IPS-15b (cell line): ENCODE measurements at regions not wholly inside any gene's neighbourhood (a gene's known extent, or its start where the extent isn't known, plus 50 kb on each side); places are given as distances from the start of the nearest gene placed in this dataset.
"Not testable (repeated sequence)": the region's sequence is repeated elsewhere in the genome, so short reads cannot be mapped to it uniquely, and the experiment has no call there.

Source experiments
- H3K27me3 ChIP-seq: one replicate; pipeline ENCODE4 v1.6.1; 2013; ENCODE audit warnings: low read length; ENCODE audit not compliant: control insufficient read depth, insufficient read depth
- H3K36me3 ChIP-seq: one replicate; pipeline ENCODE4 v1.6.1; 2013; ENCODE audit warnings: low read length; ENCODE audit not compliant: control insufficient read depth, insufficient read depth
- H3K4me1 ChIP-seq: one replicate; pipeline ENCODE4 v1.6.1; 2013; ENCODE audit warnings: mild to moderate bottlenecking, low read length; ENCODE audit not compliant: control insufficient read depth, insufficient read depth
- H3K4me3 ChIP-seq: one replicate; pipeline ENCODE4 v1.5.1; 2013; ENCODE audit warnings: low read depth, low read length
- H3K9ac ChIP-seq: one replicate; pipeline ENCODE4 v1.6.1; 2013; ENCODE audit warnings: low read depth, mild to moderate bottlenecking, low read length
- H3K9me3 ChIP-seq: one replicate; pipeline ENCODE4 v1.6.1; 2013; ENCODE audit warnings: mild to moderate bottlenecking, low read length; ENCODE audit not compliant: control insufficient read depth, insufficient read depth

GRCh38 chr17:64791691-64792090, 127.6 kb downstream of the LRRC37A3 start:
- H3K9me3 ChIP-seq, H3K36me3 ChIP-seq, H3K9ac ChIP-seq, H3K4me1 ChIP-seq, H3K27me3 ChIP-seq, H3K4me3 ChIP-seq: not testable (repeated sequence)

- H3K9me3 ChIP-seq, H3K4me1 ChIP-seq, H3K27me3 ChIP-seq, H3K36me3 ChIP-seq, H3K9ac ChIP-seq, H3K4me3 ChIP-seq: not testable (repeated sequence)
These were observed 128.1 kb downstream of the LRRC37A3 start for GRCh38 chr17:64791226-64791625.

GRCh38 chr17:64790690-64791089, 128.6 kb upstream of the SMURF2 start:
- not testable (repeated sequence) for H3K4me3 ChIP-seq, H3K36me3 ChIP-seq, H3K9ac ChIP-seq, H3K27me3 ChIP-seq, H3K9me3 ChIP-seq, H3K4me1 ChIP-seq

GRCh38 chr17:64790193-64790592, 128.1 kb upstream of the SMURF2 start:
- H3K9ac ChIP-seq, H3K4me1 ChIP-seq, H3K4me3 ChIP-seq, H3K9me3 ChIP-seq, H3K27me3 ChIP-seq, H3K36me3 ChIP-seq: not testable (repeated sequence)

GRCh38 chr17:64789061-64789445, 126.9 kb upstream of the SMURF2 start:
- H3K9ac ChIP-seq, H3K36me3 ChIP-seq, H3K4me1 ChIP-seq: not testable (repeated sequence)

GRCh38 chr17:64788286-64789060, 126.4 kb upstream of the SMURF2 start:
- no peaks in the 10 kb centered on the region for H3K9me3 ChIP-seq
- no peaks in the 10 kb centered on the region for H3K4me1 ChIP-seq
- no peaks in the 10 kb centered on the region for H3K27me3 ChIP-seq
- H3K9ac ChIP-seq, result no peak overlapping the region
- no peak overlapping the region for H3K4me3 ChIP-seq
- H3K36me3 ChIP-seq, result no peaks in the 10 kb centered on the region

More at GRCh38 chr17:64789061-64789445, 126.9 kb upstream of the SMURF2 start:
- not testable (repeated sequence) for H3K27me3 ChIP-seq, H3K9me3 ChIP-seq, H3K4me3 ChIP-seq

GRCh38 chr17:64787921-64788271, 125.8 kb upstream of the SMURF2 start:
- H3K27me3 ChIP-seq, result peaks cover 3% of the 10 kb centered on the region
- H3K9me3 ChIP-seq, result no peaks in the 10 kb centered on the region
- no peak overlapping the region for H3K4me3 ChIP-seq
- no peak overlapping the region for H3K9ac ChIP-seq
- no peaks in the 10 kb centered on the region for H3K36me3 ChIP-seq
- no peaks in the 10 kb centered on the region for H3K4me1 ChIP-seq

GRCh38 chr17:64787255-64787920, 125.3 kb upstream of the SMURF2 start:
- Histone ChIP-seq H3K36me3 (no peaks in the 10 kb centered on the region), H3K4me1 (no peaks in the 10 kb centered on the region)

GRCh38 chr17:64786337-64786736, 124.2 kb upstream of the SMURF2 start:
- H3K4me3 ChIP-seq, result no peak overlapping the region
- no peak overlapping the region for H3K9ac ChIP-seq
- H3K4me1 ChIP-seq, result peaks cover 4% of the 10 kb centered on the region
- peaks cover 17% of the 10 kb centered on the region for H3K27me3 ChIP-seq
- H3K36me3 ChIP-seq, result no peaks in the 10 kb centered on the region
- no peaks in the 10 kb centered on the region for H3K9me3 ChIP-seq

More at GRCh38 chr17:64787255-64787920, 125.3 kb upstream of the SMURF2 start:
- H3K9me3 ChIP-seq, result no peaks in the 10 kb centered on the region
- no peak overlapping the region for H3K9ac ChIP-seq
- peaks cover 8% of the 10 kb centered on the region for H3K27me3 ChIP-seq
- no peak overlapping the region for H3K4me3 ChIP-seq

- H3K4me3 ChIP-seq, result no peak overlapping the region
- H3K36me3 ChIP-seq, result no peaks in the 10 kb centered on the region
- H3K27me3 ChIP-seq, result peaks cover 22% of the 10 kb centered on the region
- peaks cover 4% of the 10 kb centered on the region for H3K4me1 ChIP-seq
- no peaks in the 10 kb centered on the region for H3K9me3 ChIP-seq
- H3K9ac ChIP-seq, result no peak overlapping the region
These were observed 122.9 kb upstream of the SMURF2 start for GRCh38 chr17:64785011-64785421.

- peaks cover 4% of the 10 kb centered on the region for H3K4me1 ChIP-seq
- H3K9me3 ChIP-seq, result no peaks in the 10 kb centered on the region
- no peak overlapping the region for H3K9ac ChIP-seq
- no peaks in the 10 kb centered on the region for H3K36me3 ChIP-seq
- no peak overlapping the region for H3K4me3 ChIP-seq
- peaks cover 26% of the 10 kb centered on the region for H3K27me3 ChIP-seq
These were observed 122.4 kb upstream of the SMURF2 start for GRCh38 chr17:64784353-64785010.
